SK-N-SH treated with all-trans-retinoic acid at 6 μM for 48 hours (cell line): ENCODE measurements at regions not wholly inside any gene's neighbourhood (a gene's known extent, or its start where the extent isn't known, plus 50 kb on each side); places are given as distances from the start of the nearest gene placed in this dataset.

Source experiments
- BACH2 ChIP-seq: fragments of 250-450 bp; sonication (Bioruptor Pico); IDR thresholded peaks from 2 replicates; pipeline ENCODE4 v1.9.0; 2021; ENCODE audit warnings: mild to moderate bottlenecking, borderline replicate concordance
- OSR1 ChIP-seq: fragments of 250-450 bp; sonication (Bioruptor Pico); IDR thresholded peaks from 2 replicates; pipeline ENCODE4 v1.8.0; 2022; ENCODE audit warnings: moderate library complexity, mild to moderate bottlenecking, inconsistent platforms
- RARB ChIP-seq: fragments of 250-450 bp; sonication (Bioruptor Pico); IDR thresholded peaks from 2 replicates; pipeline ENCODE4 v1.8.0; 2021; ENCODE audit warnings: mild to moderate bottlenecking, moderate library complexity
- TOX ChIP-seq: fragments of 250-450 bp; sonication (Bioruptor Pico); IDR thresholded peaks from 2 replicates; pipeline ENCODE4 v1.8.0; 2021; ENCODE audit warnings: mild to moderate bottlenecking, moderate library complexity, borderline replicate concordance
- TF ChIP-seq, protein P1 (sequence below): fragments of 250-450 bp; sonication (Bioruptor Pico); IDR thresholded peaks from 2 replicates; pipeline ENCODE4 v1.8.0; 2020; ENCODE audit warnings: mild to moderate bottlenecking, moderate library complexity, borderline replicate concordance
- TF ChIP-seq, protein P2 (sequence below): fragments of 250-450 bp; sonication (Bioruptor Pico); IDR thresholded peaks from 2 replicates; pipeline ENCODE4 v1.5.1; 2020; ENCODE audit warnings: low read depth, mild to moderate bottlenecking, moderate library complexity

DNA sequence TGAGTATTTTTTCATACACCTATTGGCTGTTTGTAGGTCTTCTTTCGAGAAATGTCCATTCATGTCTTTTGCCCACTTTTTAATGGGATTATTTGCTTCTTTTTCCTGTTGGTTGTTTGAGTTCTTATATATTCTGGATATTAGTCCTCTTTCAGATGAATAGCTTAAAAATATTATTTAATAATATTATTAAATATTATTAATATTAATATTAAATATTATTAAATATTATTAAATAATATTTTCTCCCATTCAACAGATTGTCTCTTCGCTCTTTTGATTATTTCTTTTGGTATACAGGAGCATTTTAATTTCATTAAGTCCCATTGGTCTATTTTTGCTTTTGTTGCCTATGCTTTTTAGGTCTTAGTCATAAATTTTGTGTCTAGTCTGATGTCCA, 361.9 kb downstream of the TSN start:
- TF ChIP-seq, protein P1, sequence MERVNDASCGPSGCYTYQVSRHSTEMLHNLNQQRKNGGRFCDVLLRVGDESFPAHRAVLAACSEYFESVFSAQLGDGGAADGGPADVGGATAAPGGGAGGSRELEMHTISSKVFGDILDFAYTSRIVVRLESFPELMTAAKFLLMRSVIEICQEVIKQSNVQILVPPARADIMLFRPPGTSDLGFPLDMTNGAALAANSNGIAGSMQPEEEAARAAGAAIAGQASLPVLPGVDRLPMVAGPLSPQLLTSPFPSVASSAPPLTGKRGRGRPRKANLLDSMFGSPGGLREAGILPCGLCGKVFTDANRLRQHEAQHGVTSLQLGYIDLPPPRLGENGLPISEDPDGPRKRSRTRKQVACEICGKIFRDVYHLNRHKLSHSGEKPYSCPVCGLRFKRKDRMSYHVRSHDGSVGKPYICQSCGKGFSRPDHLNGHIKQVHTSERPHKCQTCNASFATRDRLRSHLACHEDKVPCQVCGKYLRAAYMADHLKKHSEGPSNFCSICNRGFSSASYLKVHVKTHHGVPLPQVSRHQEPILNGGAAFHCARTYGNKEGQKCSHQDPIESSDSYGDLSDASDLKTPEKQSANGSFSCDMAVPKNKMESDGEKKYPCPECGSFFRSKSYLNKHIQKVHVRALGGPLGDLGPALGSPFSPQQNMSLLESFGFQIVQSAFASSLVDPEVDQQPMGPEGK = no peak
- TF ChIP-seq, protein P2, sequence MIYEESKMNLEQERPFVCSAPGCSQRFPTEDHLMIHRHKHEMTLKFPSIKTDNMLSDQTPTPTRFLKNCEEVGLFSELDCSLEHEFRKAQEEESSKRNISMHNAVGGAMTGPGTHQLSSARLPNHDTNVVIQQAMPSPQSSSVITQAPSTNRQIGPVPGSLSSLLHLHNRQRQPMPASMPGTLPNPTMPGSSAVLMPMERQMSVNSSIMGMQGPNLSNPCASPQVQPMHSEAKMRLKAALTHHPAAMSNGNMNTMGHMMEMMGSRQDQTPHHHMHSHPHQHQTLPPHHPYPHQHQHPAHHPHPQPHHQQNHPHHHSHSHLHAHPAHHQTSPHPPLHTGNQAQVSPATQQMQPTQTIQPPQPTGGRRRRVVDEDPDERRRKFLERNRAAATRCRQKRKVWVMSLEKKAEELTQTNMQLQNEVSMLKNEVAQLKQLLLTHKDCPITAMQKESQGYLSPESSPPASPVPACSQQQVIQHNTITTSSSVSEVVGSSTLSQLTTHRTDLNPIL = no peak
- TF ChIP-seq TOX (CRISPR knock-in tag) (no peak), OSR1 (CRISPR knock-in tag) (no peak), RARB (CRISPR knock-in tag) (no peak), BACH2 (CRISPR knock-in tag) (no peak)
